Erythroblast (primary cell): ENCODE measurements at regions not wholly inside any gene's neighbourhood (a gene's known extent, or its start where the extent isn't known, plus 50 kb on each side); places are given as distances from the start of the nearest gene placed in this dataset.

Source experiments
- DNase-seq, 2 experiments: peaks; one replicate each; lab custom pipeline; 2025; lab: John Stamatoyannopoulos, UW
- GATA1 ChIP-seq: IDR thresholded peaks from 2 replicates; pipeline ENCODE4 v1.6.1; 2011; ENCODE audit warnings: low read depth, mild to moderate bottlenecking, control low read depth, low read length, moderate library complexity
- POLR2A ChIP-seq: IDR thresholded peaks from 2 replicates; pipeline ENCODE4 v1.6.1; 2011; ENCODE audit warnings: mild to moderate bottlenecking, low read length

GRCh38 chr6:140777780-140778179 lies 1354.9 kb upstream of the GJE1 start:
- TF ChIP-seq GATA1 = no peak
- TF ChIP-seq POLR2A = no peak
- DNase-seq = no peak

DNA sequence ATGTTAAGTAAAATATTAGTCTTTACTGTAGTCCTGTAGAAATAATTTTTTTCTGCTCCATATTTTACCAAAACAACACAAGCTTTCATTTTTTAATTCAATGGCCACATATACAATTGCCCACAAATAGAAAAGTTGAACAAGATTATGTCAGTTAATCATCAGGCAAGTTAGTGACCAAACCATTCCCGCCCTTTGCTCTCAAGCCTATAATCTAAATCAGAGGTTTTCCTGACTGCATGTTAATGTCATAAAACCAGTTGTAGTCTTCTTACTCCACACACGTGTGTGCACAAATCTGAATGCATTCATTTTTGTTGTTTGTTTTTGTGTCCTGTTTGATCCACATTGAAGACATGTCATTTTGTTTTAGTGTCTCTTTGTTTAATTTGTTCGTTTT lies 1357.7 kb upstream of the GJE1 start:
- no peak for DNase-seq
- TF ChIP-seq POLR2A (no peak), GATA1 (no peak)

DNA sequence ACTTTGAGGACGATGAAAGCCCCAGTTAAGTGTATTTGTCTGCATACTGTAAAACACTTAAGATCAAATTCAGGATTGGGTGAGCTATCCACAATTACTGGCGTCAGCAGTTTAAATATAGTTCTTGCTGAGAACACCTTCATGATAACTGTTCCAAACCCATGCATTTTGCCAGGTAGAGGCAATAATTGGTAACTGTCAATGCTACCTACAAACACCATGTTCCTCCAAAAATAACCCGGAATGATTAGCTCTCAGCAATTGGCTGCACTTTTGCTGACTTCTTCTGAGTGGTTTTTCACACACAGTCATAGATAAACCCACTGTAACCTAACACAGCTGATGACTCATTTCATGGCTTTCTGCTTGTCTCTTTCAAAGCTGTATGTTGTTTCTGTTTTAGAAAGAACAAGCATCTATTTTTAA lies 1358.6 kb upstream of the GJE1 start:
- no peak for DNase-seq
- TF ChIP-seq GATA1 (no peak), POLR2A (no peak)

DNA sequence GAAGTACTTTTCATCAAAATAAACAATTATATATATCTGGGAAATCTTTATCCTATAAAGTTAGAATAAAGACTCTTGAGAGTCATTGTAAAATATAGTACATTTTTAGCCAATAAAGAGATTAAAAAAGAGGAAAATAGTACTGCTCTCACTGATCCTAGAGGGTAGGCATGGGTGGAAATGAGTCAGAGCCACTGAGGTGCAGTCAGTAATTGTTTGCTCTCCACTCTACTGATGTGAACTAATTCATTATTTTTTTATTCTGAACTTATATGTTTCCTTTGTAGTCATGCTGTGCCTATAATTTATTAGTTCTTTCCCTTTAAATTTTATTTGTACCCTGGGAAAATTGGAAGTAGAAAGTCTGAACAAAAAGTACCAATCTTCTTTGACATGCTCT lies 1359.4 kb upstream of the GJE1 start:
- no peak for DNase-seq
- TF ChIP-seq POLR2A (no peak), GATA1 (no peak)

GRCh38 chr6:140772576-140772975 lies 1360.1 kb upstream of the GJE1 start:
- no peak for DNase-seq
- TF ChIP-seq POLR2A = no peak
- no peak for TF ChIP-seq GATA1

- no peak for TF ChIP-seq GATA1
- TF ChIP-seq POLR2A = no peak
- no peak for DNase-seq
These were observed 1364.6 kb upstream of the GJE1 start for GRCh38 chr6:140768133-140768532.

- TF ChIP-seq GATA1 (no peak), POLR2A (no peak)
These were observed 1365.7 kb upstream of the GJE1 start for GRCh38 chr6:140766999-140767398.

DNA sequence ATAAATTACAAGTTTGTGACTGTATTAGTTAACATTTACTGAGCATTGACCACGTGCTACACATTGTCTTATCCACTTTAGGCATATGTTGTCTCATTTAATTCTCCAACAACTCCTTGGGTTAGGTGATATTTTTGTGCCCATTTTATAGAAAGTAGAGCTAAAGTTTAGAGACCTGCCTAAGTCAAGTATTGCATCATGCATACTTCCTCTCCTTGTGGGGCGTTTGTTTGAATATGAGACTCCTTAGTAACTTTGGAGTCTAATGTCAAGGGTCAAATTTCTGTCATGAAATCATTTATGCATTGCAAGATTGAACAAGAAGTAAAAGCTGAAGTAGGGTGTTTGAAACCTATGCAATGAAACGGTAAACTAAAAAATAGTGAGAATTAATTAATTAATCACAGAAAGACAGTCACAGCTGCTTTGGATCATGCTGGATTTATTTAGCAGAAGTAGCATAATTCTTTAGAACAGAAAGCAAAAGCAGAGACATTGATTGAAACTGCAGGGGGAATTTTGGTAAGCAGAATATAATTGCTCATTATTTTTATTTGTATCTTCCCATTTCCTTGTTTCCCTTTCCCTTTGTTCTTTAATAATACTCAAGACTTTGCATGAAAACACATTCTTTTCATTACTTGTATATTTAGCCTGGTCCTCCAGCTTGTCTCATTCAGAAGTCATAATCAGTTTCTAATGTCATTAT lies 1374.4 kb upstream of the GJE1 start:
- TF ChIP-seq GATA1 (no peak), POLR2A (no peak)
- DNase-seq = no peak

More at GRCh38 chr6:140766999-140767398, 1365.7 kb upstream of the GJE1 start:
- no peak for DNase-seq

- DNase-seq = no peak
- TF ChIP-seq GATA1 (no peak), POLR2A (no peak)
These were observed 1377.8 kb upstream of the CITED2 start for GRCh38 chr6:140752234-140752633.

DNA sequence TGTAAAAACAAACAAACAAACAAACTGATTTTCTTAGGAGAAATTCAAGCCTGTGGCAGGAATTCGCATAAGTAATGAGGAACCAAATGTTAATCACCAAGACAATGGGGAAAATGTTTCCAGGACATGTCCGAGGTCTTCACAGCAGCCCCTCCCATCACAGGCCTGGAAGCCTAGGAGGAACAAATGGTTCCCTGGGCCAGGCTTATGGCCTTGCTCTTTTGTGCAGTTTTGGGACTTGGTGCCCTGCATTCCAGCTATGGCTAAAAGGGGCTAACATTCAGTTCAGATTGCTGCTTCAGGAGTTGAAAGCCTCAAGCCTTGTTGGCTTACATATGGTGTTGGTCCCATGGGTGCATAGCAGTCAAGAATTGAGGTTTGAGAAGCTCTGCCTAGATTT lies 1372.7 kb upstream of the CITED2 start:
- DNase-seq = no peak
- TF ChIP-seq GATA1 = no peak
- no peak for TF ChIP-seq POLR2A

DNA sequence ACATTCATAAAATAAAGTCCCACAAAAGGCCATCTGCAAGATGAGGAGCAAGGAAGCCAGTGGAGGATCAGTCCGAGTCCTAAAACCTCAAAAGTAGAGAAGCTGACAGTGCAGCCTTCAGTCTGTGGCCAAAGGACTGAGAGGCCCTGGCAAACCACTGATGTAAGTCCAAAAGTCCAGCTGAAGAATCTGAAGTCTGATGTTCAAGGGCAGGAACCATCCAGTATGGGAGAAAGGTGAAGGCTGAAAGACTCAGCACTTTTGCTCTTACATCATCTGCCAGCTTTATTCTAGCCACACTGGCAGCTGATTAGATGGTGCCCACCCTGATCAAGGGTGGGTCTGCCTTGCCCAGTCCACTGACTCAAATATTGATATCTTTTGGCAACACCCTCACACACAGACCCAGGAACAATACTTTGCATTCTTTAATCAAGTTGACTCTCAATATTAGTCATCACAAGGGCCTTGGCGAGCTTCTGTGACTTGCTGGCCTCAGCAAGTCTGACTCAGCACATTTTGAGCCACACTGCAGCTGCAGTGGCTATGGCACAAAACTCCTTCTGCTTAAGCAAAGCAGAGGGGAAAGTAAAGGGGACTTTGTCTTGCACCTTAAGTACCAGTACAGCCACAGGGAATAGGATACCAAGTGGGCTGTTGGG lies 1370.3 kb upstream of the CITED2 start:
- TF ChIP-seq GATA1 = no peak
- TF ChIP-seq POLR2A = no peak
- DNase-seq = peak in 1 of 2 experiments; percentile 12

- DNase-seq = no peak
These were observed 1361.8 kb upstream of the CITED2 start for GRCh38 chr6:140736231-140736630.

DNA sequence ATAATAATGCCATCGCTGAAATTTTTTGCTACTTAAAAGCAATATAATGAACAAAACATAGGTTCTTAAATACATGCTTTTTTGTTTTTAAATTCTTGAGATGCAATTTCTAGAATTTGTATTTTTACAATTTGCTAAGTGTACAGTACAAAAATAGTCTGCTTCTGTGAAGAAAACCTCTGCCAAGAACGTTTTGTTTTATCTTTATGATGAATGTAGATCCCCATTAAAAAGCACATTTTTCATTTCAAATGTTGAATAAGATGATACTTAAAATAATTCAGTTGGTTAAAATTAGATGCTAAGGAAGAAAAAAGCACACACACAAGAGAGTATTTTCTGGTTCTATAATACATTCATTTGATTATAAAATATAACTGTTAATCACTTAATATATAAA lies 1358.5 kb upstream of the CITED2 start:
- DNase-seq = no peak
- TF ChIP-seq POLR2A = no peak
- no peak for TF ChIP-seq GATA1

More at GRCh38 chr6:140736231-140736630, 1361.8 kb upstream of the CITED2 start:
- TF ChIP-seq GATA1 (no peak), POLR2A (no peak)

DNA sequence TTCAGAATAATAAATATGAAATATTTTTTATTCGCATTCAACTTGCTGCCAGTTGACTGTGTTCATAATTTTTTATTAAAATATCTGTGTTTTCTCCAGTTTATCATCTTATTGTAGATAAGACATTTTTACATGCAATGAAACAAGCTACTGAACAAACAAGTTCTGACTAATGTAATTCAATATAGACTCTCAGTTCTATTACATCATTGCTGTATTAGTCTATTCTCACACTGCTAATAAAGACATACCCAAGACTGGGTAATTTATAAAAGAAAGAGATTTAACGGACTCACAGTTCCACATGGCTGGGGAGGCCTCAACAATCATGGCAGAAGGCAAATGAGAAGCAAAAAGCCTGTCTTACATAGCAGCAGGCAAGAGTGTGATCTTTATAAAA lies 1357.7 kb upstream of the CITED2 start:
- TF ChIP-seq POLR2A (no peak), GATA1 (no peak)
- DNase-seq = no peak
